GM19351 (cell line): ENCODE measurements at regions not wholly inside any gene's neighbourhood (a gene's known extent, or its start where the extent isn't known, plus 50 kb on each side); places are given as distances from the start of the nearest gene placed in this dataset.
"Not testable (repeated sequence)": the region's sequence is repeated elsewhere in the genome, so short reads cannot be mapped to it uniquely, and the experiment has no call there.

Experiments
- ATAC-seq: cut with Tn5 transposase; IDR thresholded peaks from one replicate; pipeline ENCODE4 v1.9.1; 2021; ENCODE audit warnings: mild to moderate bottlenecking, moderate library complexity; ENCODE audit not compliant: unreplicated experiment

DNA sequence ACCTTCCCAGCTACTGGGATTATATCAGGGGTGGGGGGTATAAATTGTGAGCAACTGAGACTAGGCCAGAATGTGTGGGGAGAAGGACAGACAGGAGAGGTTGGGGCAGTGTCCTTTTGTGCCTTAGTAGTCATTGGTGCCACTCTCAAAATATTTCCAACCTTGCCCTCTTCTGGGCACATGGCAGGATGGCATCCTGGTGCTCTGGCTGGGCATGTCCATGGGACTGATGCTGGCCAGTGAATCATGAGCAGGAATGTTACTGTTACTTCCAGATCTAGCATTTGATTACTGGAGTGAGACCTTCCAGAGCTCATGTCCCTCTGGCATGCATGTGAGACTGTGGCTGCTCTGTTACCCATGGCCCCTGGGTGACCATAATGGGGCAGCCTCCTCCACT is 151.2 kb downstream of the MATN1 start:
- ATAC-seq: no peak

DNA sequence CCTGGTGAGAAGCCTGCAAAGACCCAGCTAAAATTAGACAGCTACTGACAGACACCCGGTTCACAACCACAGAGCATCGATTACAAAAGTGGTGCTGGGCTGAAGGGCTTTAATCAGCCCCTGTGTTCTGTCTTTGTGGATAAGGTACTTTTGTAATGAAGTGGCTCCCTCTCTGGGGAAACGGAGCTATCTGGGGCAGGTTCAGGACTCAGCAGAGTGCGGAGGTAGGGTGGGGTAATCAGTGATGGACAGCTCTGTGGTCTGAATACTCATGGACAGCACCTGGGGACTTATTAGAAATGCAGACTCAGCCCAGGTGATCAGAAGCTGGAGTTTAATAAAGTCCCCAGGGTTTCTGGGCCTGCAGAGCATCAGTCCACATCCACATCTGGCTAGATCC is 152.0 kb downstream of the MATN1 start:
- no peak for ATAC-seq

GRCh38 chr1:30569384-30569783 is 154.0 kb downstream of the MATN1 start:
- no peak for ATAC-seq

DNA sequence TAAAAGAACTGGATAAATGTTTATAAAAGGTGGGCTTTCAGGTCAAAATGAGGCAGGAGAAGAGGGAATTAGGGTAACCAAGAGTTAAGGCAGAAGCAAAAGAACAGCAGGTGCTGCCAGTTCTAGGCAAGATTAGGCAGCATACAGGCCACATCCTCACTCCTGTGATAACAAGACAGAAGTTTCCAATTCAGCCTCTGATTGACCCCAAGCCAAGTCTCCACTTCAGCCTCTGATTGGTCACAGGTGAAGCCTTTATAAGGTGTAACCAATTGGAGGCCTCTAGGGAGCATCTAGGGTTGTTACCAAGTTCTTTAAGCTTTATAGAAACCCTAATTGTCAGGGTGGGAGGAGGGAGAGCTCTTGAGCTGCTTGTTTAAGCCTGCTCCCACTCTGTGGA is 160.8 kb downstream of the MATN1 start:
- no peak for ATAC-seq

GRCh38 chr1:30551603-30552002 is 171.8 kb downstream of the MATN1 start:
- no peak for ATAC-seq

DNA sequence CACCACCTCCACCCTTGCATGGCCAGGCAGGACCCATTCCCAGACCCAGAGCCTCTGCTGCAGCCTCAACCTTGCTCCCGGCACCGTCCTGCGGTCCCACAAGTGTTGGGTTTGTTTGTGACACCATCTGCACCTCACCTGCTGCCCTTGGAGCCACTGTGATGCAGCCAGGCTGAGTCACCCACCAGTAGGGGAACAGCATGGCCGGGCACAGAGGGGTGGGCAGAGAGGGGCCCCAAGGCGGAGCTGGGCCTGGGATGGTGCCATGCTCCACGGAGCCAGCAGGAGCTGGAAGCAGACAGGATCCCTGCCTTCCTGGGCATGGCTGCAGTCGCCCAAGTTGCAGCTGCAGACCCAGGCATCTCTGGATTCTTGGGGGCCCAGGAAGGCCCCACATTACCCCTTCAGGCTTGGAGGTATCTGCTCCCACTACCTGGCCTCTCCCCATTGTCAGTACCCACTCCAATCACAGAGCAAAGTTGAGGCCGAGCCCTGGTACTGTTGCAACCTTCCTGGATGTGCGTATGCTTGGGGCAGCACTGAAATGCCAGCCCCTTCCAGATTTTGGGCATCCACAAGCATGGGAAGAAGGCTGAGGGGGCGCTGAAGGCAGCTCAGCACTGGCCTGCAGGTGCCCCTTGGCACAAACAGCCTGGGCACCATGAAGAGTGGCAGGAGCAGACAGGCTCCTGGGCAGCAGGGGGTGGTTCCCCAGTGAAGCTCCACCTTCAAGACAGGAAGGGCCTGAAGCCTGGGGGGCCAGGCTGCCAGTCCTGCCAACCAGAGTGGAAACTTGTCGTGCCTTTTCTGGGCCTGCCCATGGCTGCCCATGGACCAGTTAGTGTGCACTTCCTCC is 172.8 kb downstream of the MATN1 start:
- ATAC-seq: no peak

DNA sequence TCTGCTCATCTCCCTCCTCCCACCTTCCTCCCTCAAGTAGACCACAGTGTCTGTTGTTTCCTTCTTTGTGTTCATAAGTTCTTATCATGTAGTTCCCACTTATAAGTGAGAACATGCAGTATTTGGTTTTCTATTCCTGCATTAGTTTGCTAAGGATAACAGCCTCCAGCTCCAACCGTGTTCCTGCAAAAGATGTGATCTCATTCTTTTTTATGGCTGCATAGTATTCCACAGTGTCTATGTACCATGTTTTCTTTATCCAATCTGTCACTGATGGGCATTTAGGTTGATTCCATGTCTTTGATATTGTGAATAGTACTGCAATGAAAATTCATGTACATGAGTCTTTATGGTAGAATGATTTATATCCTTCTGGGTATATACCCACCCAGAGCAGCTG is 173.5 kb downstream of the MATN1 start:
- ATAC-seq: not testable (repeated sequence)

GRCh38 chr1:30548294-30548693 is 175.1 kb downstream of the MATN1 start:
- ATAC-seq: no peak

GRCh38 chr1:30547326-30547725 is 176.1 kb downstream of the MATN1 start:
- not testable (repeated sequence) for ATAC-seq

DNA sequence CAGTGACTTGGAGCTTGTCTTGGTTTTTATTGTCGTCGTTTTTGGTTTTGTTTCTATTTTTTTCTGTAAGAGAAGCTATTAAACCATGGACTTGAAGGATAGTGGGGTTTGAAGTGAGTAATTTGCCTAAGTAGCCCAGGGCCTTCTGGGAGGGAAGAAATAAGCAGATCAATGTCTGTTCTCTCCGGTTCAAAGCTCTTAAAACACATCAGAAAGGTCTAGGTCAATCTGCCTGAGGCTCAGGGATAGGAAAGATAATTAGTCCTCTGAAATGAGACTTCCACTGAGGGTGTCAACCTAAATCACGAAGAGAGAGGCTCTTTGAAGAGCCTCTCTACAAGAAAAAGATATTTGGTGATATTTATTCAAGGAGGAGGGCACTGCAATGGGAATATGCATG is 178.0 kb downstream of the MATN1 start:
- no peak for ATAC-seq

GRCh38 chr1:30541721-30542485 is 181.5 kb downstream of the MATN1 start:
- ATAC-seq: no peak

GRCh38 chr1:30540611-30541192 is 182.7 kb downstream of the MATN1 start:
- ATAC-seq: no peak

- ATAC-seq: no peak
Observed at GRCh38 chr1:30539884-30540283, 183.5 kb downstream of the MATN1 start.

GRCh38 chr1:30538993-30539867 is 184.2 kb downstream of the MATN1 start:
- ATAC-seq: no peak

DNA sequence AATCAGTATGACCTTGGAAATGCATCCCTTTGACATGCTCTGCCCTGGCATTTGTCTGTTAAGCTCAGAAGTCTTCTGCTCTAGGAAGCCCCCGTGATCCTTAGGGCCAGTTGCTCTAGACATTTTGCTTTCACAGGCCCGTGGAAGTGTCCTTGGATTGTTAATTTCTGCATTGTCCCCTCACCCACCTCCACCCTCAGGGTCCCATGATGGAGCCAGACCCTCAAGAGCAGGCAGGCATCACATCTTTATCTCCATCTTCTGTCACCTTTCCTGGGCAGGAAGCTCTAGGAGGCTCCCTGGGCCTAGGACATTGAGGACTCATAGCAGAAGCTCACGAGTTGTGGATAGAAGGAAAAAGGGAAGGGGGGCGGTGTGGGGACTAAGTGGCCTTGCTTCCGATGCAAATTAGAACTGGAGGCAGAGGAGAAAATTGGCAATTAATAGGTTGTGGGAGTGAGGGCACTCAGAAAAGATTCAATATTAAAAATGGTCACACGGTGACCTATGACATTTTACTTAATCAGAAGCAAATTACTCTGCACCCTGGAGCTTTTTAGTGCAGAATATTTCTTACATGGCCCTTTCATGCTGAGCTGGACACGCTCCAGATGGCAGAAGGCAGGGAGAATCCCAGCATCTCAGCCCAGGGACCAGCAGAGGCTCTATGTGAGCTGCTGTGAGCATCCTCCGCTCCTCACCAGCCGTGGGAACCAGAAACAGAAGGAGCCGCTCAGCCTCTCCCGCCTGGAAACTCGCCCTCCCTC is 185.0 kb downstream of the MATN1 start:
- ATAC-seq: no peak

GRCh38 chr1:30537279-30537678 is 186.1 kb downstream of the MATN1 start:
- ATAC-seq: no peak

DNA sequence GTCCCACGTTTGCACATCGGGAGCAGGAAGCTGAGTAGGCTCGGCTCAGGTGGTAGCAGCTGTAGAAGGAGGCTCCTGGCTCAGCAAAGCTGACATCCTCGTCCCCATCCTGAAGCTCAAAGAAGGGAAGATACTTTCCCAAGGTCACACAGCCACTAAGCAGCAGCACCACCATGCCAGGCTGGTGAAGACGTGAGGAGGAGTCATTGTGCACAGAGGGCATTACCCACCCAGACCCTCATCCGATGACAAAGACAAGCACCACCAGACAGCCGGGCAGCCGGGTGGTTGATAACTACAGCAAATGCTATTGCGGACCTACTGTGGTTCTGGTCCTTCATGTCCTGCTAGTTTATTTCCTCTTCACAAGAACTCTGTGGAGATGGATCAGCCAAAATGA is 186.9 kb downstream of the MATN1 start:
- ATAC-seq: no peak

- ATAC-seq: no peak
Observed at GRCh38 chr1:30535595-30536325, 187.6 kb downstream of the MATN1 start.

- no peak for ATAC-seq
Observed at GRCh38 chr1:30534551-30534940, 188.8 kb downstream of the MATN1 start.
